Thymus (tissue), 11 donors: ENCODE measurements at regions not wholly inside any gene's neighbourhood (a gene's known extent, or its start where the extent isn't known, plus 50 kb on each side); places are given as distances from the start of the nearest gene placed in this dataset.

Experiments
- DNase-seq, 9 donors: peaks; one replicate each; pipeline ENCODE4 v3.0.0-alpha.2; 2013; ENCODE audit warnings: low spot score in 9 of 9, low read depth in 6 of 9, missing footprints in 1 of 9
- H3K27ac ChIP-seq, 2 donors: one replicate each; pipeline ENCODE4 v1.5.1; 2013; ENCODE audit warnings: control low read depth in 1 of 2, low read depth in 1 of 2, low read length in 1 of 2, mild to moderate bottlenecking in 1 of 2, moderate library complexity in 1 of 2
- H3K27me3 ChIP-seq, 2 donors: one replicate each; pipeline ENCODE4 v1.5.1; 2013; ENCODE audit warnings: low read length in 1 of 2; ENCODE audit not compliant: control insufficient read depth in 2 of 2, insufficient read depth in 1 of 2
- H3K36me3 ChIP-seq, 2 donors: one replicate each; pipeline ENCODE4 v1.5.1; 2013; ENCODE audit warnings: low read length in 1 of 2, mild to moderate bottlenecking in 1 of 2, moderate library complexity in 1 of 2; ENCODE audit not compliant: control insufficient read depth in 2 of 2, insufficient read depth in 2 of 2
- H3K4me1 ChIP-seq, 2 donors: one replicate each; pipeline ENCODE4 v1.5.1; 2013; ENCODE audit warnings: low read length in 2 of 2; ENCODE audit not compliant: control insufficient read depth in 2 of 2, insufficient read depth in 2 of 2
- H3K4me3 ChIP-seq, 2 donors: one replicate each; pipeline ENCODE4 v1.5.1; 2013; ENCODE audit warnings: low read length in 2 of 2, control low read depth in 1 of 2, mild to moderate bottlenecking in 1 of 2
- H3K9me3 ChIP-seq, 2 donors: one replicate each; pipeline ENCODE4 v1.5.1; 2013; ENCODE audit warnings: low read length in 1 of 2, mild to moderate bottlenecking in 1 of 2; ENCODE audit not compliant: control insufficient read depth in 2 of 2, insufficient read depth in 1 of 2
- WGBS: extraction: QIAGEN DNeasy Blood & Tissue Kit; methylation state at CpG from one replicate; pipeline ENCODE4 v1.1.7; 2013; 5-methylcytosine and 5-hydroxymethylcytosine counted together
- donor health status: healthy.

- no peaks in the 10 kb centered on the region for H3K36me3 ChIP-seq
- peaks cover 2 to 6% of the 10 kb centered on the region in 2 donors for H3K9me3 ChIP-seq
- H3K27me3 ChIP-seq, result peaks cover 3 to 30% of the 10 kb centered on the region in 2 donors
- peaks cover 8 to 10% of the 10 kb centered on the region in 2 donors for H3K4me1 ChIP-seq
- peak in 1 of 9 donors; percentile 13 for DNase-seq
- no peak overlapping the region for H3K27ac ChIP-seq
- no peak overlapping the region for H3K4me3 ChIP-seq
- 54% methylated on average over 9 of the region's 9 CpGs for WGBS
Measured at GRCh38 chr6:27176096-27176495, 71.4 kb upstream of the PRSS16 start.

GRCh38 chr6:27176523-27177484 is 70.7 kb upstream of the PRSS16 start:
- H3K4me1 ChIP-seq, result peaks cover 8 to 10% of the 10 kb centered on the region in 2 donors
- H3K4me3 ChIP-seq, result peak overlapping the region; percentile 71 to 83
- 3% methylated on average over 38 of the region's 38 CpGs for WGBS
- peak overlapping the region; percentile 71 to 78 for H3K27ac ChIP-seq
- peak in 6 of 9 donors; percentile 42 to 80 (median 57) for DNase-seq
- peaks cover 2 to 6% of the 10 kb centered on the region in 2 donors for H3K9me3 ChIP-seq
- peaks cover 3 to 34% of the 10 kb centered on the region in 2 donors for H3K27me3 ChIP-seq
- H3K36me3 ChIP-seq, result no peaks in the 10 kb centered on the region

GRCh38 chr6:27177485-27178406 is 69.8 kb upstream of the PRSS16 start:
- peak in 5 of 9 donors; percentile 50 to 80 (median 59) for DNase-seq
- peaks cover 2 to 6% of the 10 kb centered on the region in 2 donors for H3K9me3 ChIP-seq
- peaks cover 3 to 38% of the 10 kb centered on the region in 2 donors for H3K27me3 ChIP-seq
- H3K36me3 ChIP-seq, result no peaks in the 10 kb centered on the region
- WGBS, result under 1% methylated on average over 39 of the region's 39 CpGs
- peaks cover 8 to 10% of the 10 kb centered on the region in 2 donors for H3K4me1 ChIP-seq
- H3K27ac ChIP-seq, result peak overlapping the region; percentile 71 to 78
- H3K4me3 ChIP-seq, result peak overlapping the region; percentile 71 to 83

GRCh38 chr6:27178407-27178730 is 69.1 kb upstream of the PRSS16 start:
- no peak overlapping the region for H3K27ac ChIP-seq
- DNase-seq, result no peak

GRCh38 chr6:27178860-27179259 is 68.6 kb upstream of the PRSS16 start:
- no peak overlapping the region for H3K4me3 ChIP-seq
- H3K27me3 ChIP-seq, result peaks cover 3 to 40% of the 10 kb centered on the region in 2 donors
- peaks cover 8 to 10% of the 10 kb centered on the region in 2 donors for H3K4me1 ChIP-seq
- H3K27ac ChIP-seq, result no peak overlapping the region
- 56% methylated on average over 15 of the region's 15 CpGs for WGBS
- H3K9me3 ChIP-seq, result peaks cover 2 to 6% of the 10 kb centered on the region in 2 donors
- H3K36me3 ChIP-seq, result no peaks in the 10 kb centered on the region
- DNase-seq, result no peak

More at GRCh38 chr6:27178407-27178730, 69.1 kb upstream of the PRSS16 start:
- Histone ChIP-seq H3K4me3 (peak overlapping the region; percentile 71 to 83), H3K36me3 (no peaks in the 10 kb centered on the region), H3K27me3 (peaks cover 3 to 40% of the 10 kb centered on the region in 2 donors), H3K4me1 (peaks cover 8 to 10% of the 10 kb centered on the region in 2 donors), H3K9me3 (peaks cover 2 to 6% of the 10 kb centered on the region in 2 donors)
- WGBS, result 7% methylated on average over 21 of the region's 21 CpGs

- 90% methylated on average over 9 of the region's 9 CpGs for whole genome bisulfite sequencing
- Histone ChIP-seq H3K27ac (no peak overlapping the region), H3K4me1 (peaks cover 2 to 10% of the 10 kb centered on the region in 2 donors), H3K36me3 (no peaks in the 10 kb centered on the region), H3K27me3 (peaks cover 3 to 42% of the 10 kb centered on the region in 2 donors), H3K9me3 (peaks cover 2 to 7% of the 10 kb centered on the region in 2 donors), H3K4me3 (no peak overlapping the region)
- no peak for DNase-seq
Measured at GRCh38 chr6:27183060-27183832, 64.3 kb upstream of the PRSS16 start.

GRCh38 chr6:27187231-27188060 is 60.1 kb upstream of the PRSS16 start:
- H3K36me3 ChIP-seq, result no peaks in the 10 kb centered on the region
- DNase-seq, result no peak
- WGBS, result 43% methylated on average over 13 of the region's 13 CpGs
- H3K4me1 ChIP-seq, result peaks cover 0 to 8% of the 10 kb centered on the region in 2 donors
- H3K27me3 ChIP-seq, result peaks cover 0 to 19% of the 10 kb centered on the region in 2 donors
- H3K9me3 ChIP-seq, result peaks cover 0 to 3% of the 10 kb centered on the region in 2 donors
- H3K27ac ChIP-seq, result peak overlapping the region in 1 of 2 donors; percentile 52
- H3K4me3 ChIP-seq, result peak overlapping the region; percentile 66 to 71
